MM.1S (cell line): ENCODE measurements at regions not wholly inside any gene's neighbourhood (a gene's known extent, or its start where the extent isn't known, plus 50 kb on each side); places are given as distances from the start of the nearest gene placed in this dataset.

Experiments used
- EZH2 ChIP-seq: fragments of 300-600 bp; sonication (generic); optimal IDR thresholded peaks from 2 replicates; pipeline ENCODE3; 2017; ENCODE audit warnings: low read depth, mild to moderate bottlenecking, antibody characterized with exemption, low read length, mixed read lengths
- EZH2phosphoT487 ChIP-seq: fragments of 300-600 bp; sonication (generic); IDR thresholded peaks from 2 replicates; pipeline ENCODE4 v1.6.1; 2018; ENCODE audit warnings: antibody characterized with exemption, low read length
- TF ChIP-seq, protein P1 (sequence below): fragments of 300-600 bp; sonication (generic); IDR thresholded peaks from 2 replicates; pipeline ENCODE4 v1.5.1; 2016; ENCODE audit warnings: antibody characterized with exemption, low read length, mixed read lengths

DNA sequence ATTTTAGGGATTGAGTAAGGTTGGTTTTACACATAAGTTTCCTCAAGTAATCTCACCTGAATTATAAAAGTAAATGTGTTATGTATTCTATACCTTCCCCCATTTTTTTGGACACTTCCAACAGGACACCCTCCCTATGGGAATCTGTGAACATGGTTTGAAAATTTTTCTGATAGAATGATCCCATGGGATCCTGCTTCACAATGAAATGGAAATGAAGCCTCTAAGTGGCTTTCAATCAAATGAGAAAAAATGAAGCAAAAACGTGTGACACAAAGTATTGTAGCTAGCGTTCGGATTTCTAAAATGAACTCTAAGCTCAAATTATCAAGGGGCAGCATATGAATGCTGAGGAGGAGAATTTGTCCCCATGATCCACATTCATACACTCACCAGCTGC, 1006.8 kb downstream of the ADGRL2 start:
- TF ChIP-seq, protein P1, sequence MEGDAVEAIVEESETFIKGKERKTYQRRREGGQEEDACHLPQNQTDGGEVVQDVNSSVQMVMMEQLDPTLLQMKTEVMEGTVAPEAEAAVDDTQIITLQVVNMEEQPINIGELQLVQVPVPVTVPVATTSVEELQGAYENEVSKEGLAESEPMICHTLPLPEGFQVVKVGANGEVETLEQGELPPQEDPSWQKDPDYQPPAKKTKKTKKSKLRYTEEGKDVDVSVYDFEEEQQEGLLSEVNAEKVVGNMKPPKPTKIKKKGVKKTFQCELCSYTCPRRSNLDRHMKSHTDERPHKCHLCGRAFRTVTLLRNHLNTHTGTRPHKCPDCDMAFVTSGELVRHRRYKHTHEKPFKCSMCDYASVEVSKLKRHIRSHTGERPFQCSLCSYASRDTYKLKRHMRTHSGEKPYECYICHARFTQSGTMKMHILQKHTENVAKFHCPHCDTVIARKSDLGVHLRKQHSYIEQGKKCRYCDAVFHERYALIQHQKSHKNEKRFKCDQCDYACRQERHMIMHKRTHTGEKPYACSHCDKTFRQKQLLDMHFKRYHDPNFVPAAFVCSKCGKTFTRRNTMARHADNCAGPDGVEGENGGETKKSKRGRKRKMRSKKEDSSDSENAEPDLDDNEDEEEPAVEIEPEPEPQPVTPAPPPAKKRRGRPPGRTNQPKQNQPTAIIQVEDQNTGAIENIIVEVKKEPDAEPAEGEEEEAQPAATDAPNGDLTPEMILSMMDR = no peak
- TF ChIP-seq EZH2 = no peak
- TF ChIP-seq EZH2phosphoT487 = no peak
